Neural progenitor cell (in vitro differentiated cells): ENCODE measurements at regions not wholly inside any gene's neighbourhood (a gene's known extent, or its start where the extent isn't known, plus 50 kb on each side); places are given as distances from the start of the nearest gene placed in this dataset.

ENCODE experiments used
- CTCF ChIP-seq: fragments of 200-600 bp; sonication (generic); IDR thresholded peaks from 2 replicates; pipeline ENCODE4 v1.5.1; 2017; ENCODE audit warnings: antibody characterized with exemption, mild to moderate bottlenecking
- EZH2 ChIP-seq: fragments of 200-600 bp; sonication (generic); IDR thresholded peaks from 2 replicates; pipeline ENCODE4 v1.6.1; 2017; ENCODE audit warnings: antibody characterized with exemption, mild to moderate bottlenecking, moderate library complexity

DNA sequence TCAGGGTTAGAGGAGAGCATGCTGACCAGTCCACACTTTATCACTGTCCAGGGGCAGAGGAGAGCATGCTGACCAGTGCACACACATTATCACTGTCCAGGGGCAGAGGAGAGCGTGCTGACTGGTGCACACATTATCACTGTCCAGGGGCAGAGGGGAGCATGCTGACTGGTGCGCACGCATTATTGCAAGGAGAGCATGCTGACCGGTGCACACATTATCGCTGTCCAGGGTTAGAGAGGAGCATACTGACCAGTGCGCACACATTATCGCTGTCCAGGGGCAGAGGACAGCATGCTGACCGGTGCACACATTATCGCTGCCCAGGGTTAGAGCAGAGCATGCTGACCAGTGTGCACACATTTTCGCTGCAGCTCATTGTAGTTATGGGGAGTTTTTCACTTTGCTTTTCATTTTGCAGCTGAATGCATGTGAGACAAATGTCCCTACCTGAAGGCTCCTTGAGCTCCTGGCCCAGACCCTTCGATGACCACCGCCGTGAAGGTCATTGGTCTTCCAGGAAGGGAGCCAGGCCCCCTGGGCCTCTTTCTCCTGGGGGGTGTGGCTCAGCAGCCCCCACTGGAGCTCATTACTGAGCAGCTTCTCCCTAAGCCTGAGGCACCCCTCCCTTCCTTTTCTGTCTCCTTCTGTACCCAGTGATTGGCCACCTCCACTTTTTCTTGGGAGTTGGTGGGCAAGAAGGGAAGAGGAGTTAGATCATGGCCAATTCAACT is 178.8 kb upstream of the AFDN start:
- TF ChIP-seq EZH2 (no peak), CTCF (no peak)
